ENCODE measurements at regions not wholly inside any gene's neighbourhood (a gene's known extent, or its start where the extent isn't known, plus 50 kb on each side); places are given as distances from the start of the nearest gene placed in this dataset.
"Not testable (repeated sequence)": the region's sequence is repeated elsewhere in the genome, so short reads cannot be mapped to it uniquely, and the experiment has no call there.

- TF ChIP-seq SPI1 (IDR thresholded peaks at IDR 0.05; ENCODE audit: borderline replicate concordance, low read depth) (no peak), CTCF (IDR thresholded peaks at IDR 0.05; ENCODE audit: insufficient read depth, low read length) (no peak), POLR2AphosphoS5 (IDR thresholded peaks at IDR 0.05; ENCODE audit: low read depth) (no peak), REST (IDR thresholded peaks at IDR 0.05; ENCODE audit: insufficient replicate concordance, low read depth) (no peak), GABPA (IDR thresholded peaks at IDR 0.05; ENCODE audit: low read depth) (no peak)
- Histone ChIP-seq H3K27ac (replicated peaks) (no peak overlapping the region), H3K4me3 (replicated peaks; ENCODE audit: insufficient read depth, low read length) (no peak overlapping the region), H3K27me3 (ENCODE audit: insufficient read depth, poor library complexity, severe bottlenecking) (no peaks in the 10 kb centered on the region)
- no peak for DNase-seq (ENCODE audit: low read depth in 1 of 2, low spot score in 1 of 2)
Measured at GRCh38 chr4:10831727-10832408, 147.3 kb upstream of the CLNK start.

GRCh38 chr4:10828918-10829538 lies 144.5 kb upstream of the CLNK start:
- DNase-seq (ENCODE audit: low read depth in 1 of 2, low spot score in 1 of 2); H3K27ac ChIP-seq (replicated peaks); H3K27me3 ChIP-seq (ENCODE audit: insufficient read depth, poor library complexity, severe bottlenecking); H3K4me3 ChIP-seq (replicated peaks; ENCODE audit: insufficient read depth, low read length): not testable (repeated sequence)

- DNase-seq (ENCODE audit: low read depth in 1 of 2, low spot score in 1 of 2) = no peak
- no peak overlapping the region for H3K4me3 ChIP-seq (replicated peaks; ENCODE audit: insufficient read depth, low read length)
- no peak for TF ChIP-seq GABPA (IDR thresholded peaks at IDR 0.05; ENCODE audit: low read depth)
- TF ChIP-seq CTCF (IDR thresholded peaks at IDR 0.05; ENCODE audit: insufficient read depth, low read length) = no peak
- no peak for TF ChIP-seq SPI1 (IDR thresholded peaks at IDR 0.05; ENCODE audit: borderline replicate concordance, low read depth)
- no peak for TF ChIP-seq REST (IDR thresholded peaks at IDR 0.05; ENCODE audit: insufficient replicate concordance, low read depth)
- TF ChIP-seq POLR2AphosphoS5 (IDR thresholded peaks at IDR 0.05; ENCODE audit: low read depth) = no peak
- no peak overlapping the region for H3K27ac ChIP-seq (replicated peaks)
- H3K27me3 ChIP-seq (ENCODE audit: insufficient read depth, poor library complexity, severe bottlenecking) = no peaks in the 10 kb centered on the region
Measured at GRCh38 chr4:10821826-10822225, 137.3 kb upstream of the CLNK start.

- DNase-seq (ENCODE audit: low read depth in 1 of 2, low spot score in 1 of 2) = no peak
- Histone ChIP-seq H3K27me3 (ENCODE audit: insufficient read depth, poor library complexity, severe bottlenecking) (no peaks in the 10 kb centered on the region), H3K27ac (replicated peaks) (no peak overlapping the region), H3K4me3 (replicated peaks; ENCODE audit: insufficient read depth, low read length) (no peak overlapping the region)
- TF ChIP-seq GABPA (IDR thresholded peaks at IDR 0.05; ENCODE audit: low read depth) (no peak), REST (IDR thresholded peaks at IDR 0.05; ENCODE audit: insufficient replicate concordance, low read depth) (no peak), SPI1 (IDR thresholded peaks at IDR 0.05; ENCODE audit: borderline replicate concordance, low read depth) (no peak), POLR2AphosphoS5 (IDR thresholded peaks at IDR 0.05; ENCODE audit: low read depth) (no peak), CTCF (IDR thresholded peaks at IDR 0.05; ENCODE audit: insufficient read depth, low read length) (no peak)
Measured at GRCh38 chr4:10816571-10816970, 132.0 kb upstream of the CLNK start.
